GM18507 (cell line): ENCODE measurements at regions not wholly inside any gene's neighbourhood (a gene's known extent, or its start where the extent isn't known, plus 50 kb on each side); places are given as distances from the start of the nearest gene placed in this dataset.

ENCODE experiments used
- DNase-seq: peaks from one replicate; pipeline ENCODE4 v3.0.0; 2011; ENCODE audit warnings: low read depth; ENCODE audit not compliant: insufficient read length; ENCODE audit errors: extremely low spot score
- FAIRE-seq: peaks from 2 replicates; lab custom pipeline; 2011; peaks lifted over from hg19 to GRCh38; lab: Jason Lieb, UNC

GRCh38 chr20:50335105-50335504 lies 144.5 kb downstream of the CEBPB start:
- no peak for DNase-seq
- FAIRE-seq, result no peak

DNA sequence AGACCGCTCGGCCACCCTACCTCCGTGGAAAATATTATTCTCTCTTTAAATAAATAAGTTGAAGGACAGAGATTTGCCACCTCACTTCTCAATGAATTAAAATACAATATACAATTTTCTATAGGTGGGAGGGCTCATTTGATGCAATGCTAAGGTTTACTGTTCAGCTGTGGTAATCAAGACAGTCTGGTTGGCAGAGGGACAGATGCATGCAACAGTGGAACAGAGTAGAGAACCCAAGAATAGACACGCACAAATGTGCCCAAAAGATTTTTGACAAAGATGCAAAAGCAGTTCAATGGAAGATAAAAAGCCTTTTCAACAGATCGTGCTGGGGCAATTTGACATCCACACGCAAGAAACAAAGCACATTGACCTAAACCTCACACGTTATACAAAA lies 145.2 kb downstream of the CEBPB start:
- FAIRE-seq (no peak), DNase-seq (no peak)

DNA sequence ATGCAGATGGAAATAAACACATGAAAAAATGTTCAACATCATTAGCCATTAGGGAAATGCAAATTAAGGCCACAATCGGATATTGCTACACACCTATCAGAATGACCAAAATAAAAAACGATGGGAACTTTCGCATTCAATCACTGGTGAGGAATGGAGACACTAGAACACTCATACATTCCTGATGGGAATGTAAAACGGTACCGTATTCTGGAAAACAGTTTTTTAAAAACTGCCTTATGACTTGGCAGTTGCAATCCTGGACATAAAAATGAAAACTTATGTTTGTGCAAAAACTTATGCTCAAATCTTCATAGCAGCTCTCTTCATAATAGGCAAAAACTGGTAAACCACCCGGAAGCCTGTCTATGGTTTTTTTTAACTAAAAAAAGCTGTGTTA lies 146.0 kb downstream of the CEBPB start:
- no peak for FAIRE-seq
- DNase-seq, result no peak

DNA sequence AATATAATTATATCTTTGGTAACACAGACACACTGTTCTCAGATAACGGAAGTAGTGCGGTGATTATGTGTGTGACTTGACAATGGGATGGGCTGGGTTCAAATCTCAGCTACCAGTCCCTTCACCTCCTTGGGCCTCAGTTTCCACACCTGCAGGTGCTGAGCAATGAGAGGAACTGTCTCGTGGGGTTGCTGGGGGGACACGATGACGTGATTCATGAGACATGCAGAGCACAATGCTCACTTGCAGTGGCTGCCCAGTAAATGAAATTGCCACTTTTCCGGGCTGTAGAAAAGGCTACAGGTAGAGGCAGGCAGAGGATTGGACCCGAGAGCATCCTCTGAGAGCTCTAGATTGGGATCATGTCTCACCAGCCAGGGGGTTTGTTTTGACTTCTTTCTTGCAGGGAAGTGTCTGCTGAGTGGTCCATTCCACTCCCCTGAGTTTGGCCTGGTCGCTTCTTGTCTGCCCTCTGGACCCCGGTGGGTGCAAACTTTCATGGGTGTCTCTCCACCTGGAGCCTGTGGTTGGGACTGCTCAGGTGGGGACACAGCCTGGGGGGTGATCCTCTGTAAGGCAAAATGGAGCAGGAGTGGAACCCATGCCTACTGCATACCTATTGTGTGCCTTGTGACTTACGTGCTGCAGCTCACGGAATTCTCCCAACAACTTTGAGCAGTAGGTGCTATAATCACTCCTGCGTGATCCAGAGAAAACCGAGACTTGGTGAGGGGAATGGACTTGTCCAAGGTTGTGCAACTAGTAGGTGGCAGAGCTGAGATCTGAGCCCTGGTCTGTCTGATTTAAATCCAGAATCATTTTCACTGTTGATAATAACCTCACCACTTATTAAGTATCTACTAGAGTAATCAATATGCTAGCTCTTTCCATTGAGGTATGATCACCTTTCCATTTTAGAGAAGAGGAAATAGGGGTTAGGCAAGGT lies 147.2 kb downstream of the CEBPB start:
- FAIRE-seq (no peak), DNase-seq (no peak)

- DNase-seq, result peak; percentile 70
- FAIRE-seq, result peak; percentile 93
These were observed 148.1 kb downstream of the CEBPB start for GRCh38 chr20:50338479-50339391.

DNA sequence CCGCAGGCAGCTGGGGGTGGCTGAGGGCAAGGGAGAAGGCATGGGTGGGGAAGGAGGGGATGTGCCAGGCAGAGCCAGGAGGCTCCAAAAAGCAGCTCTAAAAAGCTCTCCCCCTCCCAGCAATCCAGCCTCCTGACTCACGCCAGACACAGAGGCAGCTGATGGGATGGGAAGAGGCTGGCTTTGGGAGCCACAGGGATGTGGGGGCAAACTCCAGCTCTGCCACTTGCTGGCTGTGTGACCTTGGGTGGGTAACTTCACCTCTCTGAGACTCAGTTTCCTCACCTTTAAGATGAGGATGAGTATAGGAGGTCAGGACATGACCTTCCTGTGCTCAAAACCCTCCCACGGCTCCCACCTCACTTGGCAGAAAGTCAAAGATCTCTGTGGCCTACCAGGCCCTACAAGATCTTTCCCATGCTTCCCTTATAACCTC lies 148.9 kb downstream of the CEBPB start:
- DNase-seq (no peak), FAIRE-seq (no peak)

GRCh38 chr20:50340541-50340940 lies 149.9 kb downstream of the CEBPB start:
- no peak for FAIRE-seq
- no peak for DNase-seq

DNA sequence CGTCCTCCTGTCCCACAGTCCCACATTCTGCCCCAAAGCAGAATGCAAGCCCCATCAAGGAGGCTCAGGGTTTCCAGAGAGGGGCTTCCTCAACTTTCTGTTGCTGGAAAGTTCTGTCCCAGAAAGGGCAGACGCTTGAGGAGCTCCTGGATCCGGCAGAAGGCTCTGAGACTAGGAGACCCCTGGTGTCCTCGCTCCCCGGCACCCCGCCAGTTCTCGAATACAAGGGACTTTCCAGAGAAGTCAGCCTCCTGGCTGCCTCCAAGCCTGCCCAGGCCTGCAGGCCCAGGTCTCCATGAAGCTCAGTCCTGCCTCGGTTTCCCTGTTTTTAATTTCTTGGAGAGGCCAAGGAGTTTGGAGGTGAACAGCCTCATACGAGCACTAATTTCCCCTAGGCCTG lies 150.4 kb downstream of the CEBPB start:
- no peak for DNase-seq
- FAIRE-seq, result no peak

DNA sequence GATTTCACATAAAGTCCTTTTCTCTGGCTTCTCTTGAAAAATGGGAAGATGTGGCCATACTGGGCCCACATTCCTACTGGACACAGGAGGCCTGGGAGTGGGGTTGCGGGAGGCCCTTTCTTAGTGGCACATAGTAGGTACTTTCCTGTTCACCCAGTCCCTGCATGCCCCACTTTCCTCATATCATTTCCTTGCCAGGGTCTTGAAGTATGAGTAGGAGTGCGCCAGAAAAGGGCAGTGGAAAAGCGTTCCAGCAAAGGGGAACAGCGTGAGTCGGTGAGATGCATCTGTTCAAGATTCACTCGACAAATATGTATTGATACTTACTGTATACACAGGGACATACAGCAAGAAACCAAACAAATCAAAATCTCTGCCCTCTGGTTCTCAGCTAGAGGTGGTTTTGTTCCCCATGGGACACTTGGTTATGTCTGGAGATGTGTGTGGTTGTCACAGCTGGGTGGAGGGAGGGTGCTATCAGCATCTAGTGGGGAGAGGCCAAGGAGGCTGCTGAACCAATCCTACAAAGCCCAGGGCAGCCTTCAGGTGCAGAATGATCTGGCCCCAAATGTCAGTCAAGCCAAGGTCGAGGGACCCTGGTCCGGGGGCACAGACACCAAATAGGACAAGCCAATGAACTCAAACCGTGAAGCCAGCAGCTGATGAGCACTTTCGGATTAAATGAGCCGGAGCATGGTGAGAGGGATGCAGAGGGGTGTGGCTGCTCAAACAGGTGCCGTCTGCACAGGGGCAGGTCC lies 151.4 kb downstream of the CEBPB start:
- DNase-seq (no peak), FAIRE-seq (peak; percentile 69)

- DNase-seq (no peak), FAIRE-seq (no peak)
These were observed 152.0 kb downstream of the CEBPB start for GRCh38 chr20:50342638-50343102.

DNA sequence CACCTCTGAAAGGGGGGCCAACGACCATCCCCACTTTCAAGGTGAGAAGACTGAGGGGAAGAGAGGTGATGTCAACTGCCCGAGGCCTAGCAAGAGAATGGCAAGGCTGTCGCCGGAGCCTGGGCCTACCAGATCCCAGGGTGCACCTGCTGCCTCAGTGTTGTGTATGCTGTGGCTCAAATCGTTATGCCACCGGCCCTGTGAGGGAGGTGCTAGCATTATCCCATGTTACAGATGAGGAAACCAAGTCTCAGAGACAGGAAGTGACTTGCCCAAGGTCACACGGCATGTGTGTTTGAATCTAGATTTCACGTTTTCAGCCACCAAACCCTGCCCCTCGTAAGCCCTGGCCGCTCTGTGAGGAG lies 152.5 kb downstream of the CEBPB start:
- FAIRE-seq (no peak), DNase-seq (no peak)

DNA sequence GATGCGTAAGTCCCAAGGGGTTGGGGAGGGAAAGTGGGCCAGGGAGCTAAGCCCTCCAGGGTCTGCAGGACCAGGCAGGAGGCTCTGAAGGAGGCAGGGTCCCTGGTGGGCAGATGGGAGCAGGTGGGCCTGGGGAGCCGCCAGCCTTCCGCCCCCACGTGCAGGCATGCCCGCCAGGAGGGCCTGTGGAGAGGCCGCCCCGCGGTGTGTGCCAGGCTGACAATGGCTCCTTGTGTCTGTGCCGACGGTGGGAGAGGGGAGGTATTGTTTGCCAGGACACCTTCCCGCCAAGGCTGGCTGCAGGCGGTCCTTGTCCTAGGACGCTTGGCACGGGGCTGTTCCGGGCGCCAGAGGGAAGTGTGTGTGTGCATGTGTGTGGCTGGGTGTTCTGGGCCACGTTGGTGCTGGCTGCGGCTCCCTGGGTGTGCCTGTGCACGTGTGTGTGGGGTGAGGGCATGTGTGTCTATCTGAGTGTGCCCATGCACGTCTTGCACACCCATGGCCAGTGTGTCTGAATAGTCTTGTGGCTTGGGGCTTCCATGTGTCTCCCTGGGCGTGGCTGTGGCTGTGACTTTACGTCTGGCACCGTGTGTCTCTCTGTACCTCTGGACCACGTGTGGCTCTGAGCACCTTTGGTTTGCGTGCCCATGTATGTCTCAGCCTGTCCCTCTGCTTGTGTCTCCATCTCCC lies 153.0 kb downstream of the CEBPB start:
- DNase-seq (no peak), FAIRE-seq (no peak)

GRCh38 chr20:50344232-50345071 lies 153.8 kb downstream of the CEBPB start:
- DNase-seq, result no peak
- no peak for FAIRE-seq

DNA sequence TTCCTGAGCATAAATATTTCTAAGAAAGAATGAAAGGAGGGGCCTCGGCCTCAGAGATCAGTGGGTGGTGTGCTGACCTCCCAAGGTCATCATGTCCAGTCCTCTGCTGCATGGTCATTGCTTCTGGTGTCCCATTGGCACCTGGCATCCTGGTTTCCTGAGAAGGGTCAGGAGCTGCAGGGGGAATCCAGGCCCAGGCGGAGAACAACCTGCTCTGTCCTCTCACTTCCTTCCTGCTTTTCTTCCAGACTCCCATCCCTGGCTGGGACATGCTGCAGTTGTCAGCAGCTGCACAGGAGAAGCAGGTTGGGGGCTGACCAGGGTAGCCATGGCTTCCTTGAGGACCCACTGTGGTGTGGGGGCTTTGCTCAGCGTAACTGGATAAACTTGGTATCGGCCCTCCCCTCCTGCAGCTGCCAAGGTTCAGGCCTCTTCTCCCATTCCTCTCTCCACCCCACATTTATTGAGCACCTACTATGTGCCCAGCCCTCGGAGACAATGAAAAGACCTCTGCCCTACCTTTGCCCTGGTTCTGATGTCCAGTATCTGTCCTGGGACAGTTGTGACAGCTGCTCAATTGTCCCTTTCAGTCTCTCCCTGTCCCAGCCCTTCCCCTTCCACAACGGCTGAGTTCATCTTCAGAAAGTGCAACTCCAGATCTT lies 155.2 kb downstream of the CEBPB start:
- FAIRE-seq, result no peak
- DNase-seq, result no peak

DNA sequence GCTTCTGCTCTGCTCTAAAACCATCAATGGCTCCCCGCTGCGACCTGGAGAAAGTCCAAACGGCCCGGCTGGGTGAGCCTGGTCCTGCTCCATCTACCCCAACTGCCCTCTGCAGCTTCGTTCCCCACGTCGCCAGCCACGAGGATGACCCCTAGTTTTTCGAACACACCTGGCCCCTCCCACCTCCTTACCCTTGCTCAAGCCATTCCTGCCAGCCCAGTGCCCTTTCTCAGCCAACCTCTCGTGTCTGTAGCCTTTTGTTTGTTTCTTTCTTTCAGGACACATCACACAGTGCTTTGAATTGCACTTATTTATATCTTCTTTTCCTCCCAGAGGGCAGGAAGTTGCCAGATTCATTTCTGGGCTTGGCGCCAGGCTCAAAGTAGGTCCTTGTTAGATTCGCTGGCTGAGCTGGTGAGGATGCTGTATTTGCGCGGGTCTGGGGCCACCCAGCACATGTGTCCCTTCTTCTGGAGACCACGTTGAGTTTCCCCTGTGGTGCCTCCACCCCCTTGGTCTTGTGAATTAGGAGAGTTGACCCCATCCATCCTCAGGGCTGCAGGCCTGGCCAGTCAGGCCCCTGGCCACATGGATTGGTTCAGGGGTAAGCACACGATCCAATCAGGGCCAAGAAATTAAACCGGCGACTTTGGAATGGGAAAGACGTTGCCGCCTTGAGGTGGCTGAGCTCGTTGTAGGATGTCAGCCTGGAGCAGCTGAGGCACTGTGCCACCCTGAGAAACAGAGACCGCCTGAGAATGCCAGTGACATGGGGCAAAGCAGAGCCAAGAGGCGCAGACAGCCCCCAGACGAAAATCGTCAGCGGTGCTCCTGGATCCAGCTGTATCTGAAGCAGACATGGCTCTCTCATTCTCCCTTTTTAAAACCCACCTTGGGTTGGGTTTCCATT lies 156.0 kb downstream of the CEBPB start:
- no peak for DNase-seq
- FAIRE-seq, result no peak

DNA sequence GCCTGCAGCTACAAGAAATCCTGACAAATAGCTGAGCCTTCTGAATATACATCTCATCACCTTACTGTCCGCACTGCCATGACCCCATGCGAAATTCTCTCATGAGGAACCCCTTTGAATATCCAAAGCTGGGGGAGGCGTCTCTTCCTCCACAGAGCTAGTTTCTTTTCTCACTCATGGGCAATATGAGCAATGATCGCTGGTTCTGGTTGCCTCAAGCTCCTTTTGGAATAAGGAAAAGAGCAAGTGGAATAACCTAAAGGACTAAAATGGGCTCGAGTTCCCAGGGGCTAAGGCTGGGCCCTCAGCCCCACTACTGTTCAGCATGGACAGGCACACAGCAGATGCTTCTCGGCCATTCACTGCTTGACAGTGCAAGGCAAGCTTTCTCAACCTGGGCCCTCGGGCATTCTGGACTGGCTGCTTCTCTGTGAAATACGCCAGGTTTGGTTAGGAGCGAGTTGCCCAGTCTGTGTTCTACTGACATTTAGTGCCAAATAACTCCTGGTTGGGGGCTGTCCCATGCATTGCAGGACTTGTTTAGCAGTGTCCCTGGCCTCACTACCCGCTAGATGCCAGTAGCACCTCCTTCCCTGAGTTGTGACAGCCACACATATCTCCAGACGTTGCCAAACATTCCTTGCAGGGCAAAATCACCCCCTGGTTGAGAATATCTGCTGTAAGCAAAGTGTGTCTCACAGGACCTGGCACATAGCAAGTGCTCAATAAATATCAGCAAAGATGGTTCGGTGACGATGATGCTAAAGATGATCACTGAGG lies 156.8 kb downstream of the CEBPB start:
- FAIRE-seq (no peak), DNase-seq (no peak)
